Neural cell (in vitro differentiated cells): ENCODE measurements at regions not wholly inside any gene's neighbourhood (a gene's known extent, or its start where the extent isn't known, plus 50 kb on each side); places are given as distances from the start of the nearest gene placed in this dataset.
"Not testable (repeated sequence)": the region's sequence is repeated elsewhere in the genome, so short reads cannot be mapped to it uniquely, and the experiment has no call there.

Source experiments
- H2AFZ ChIP-seq: fragments of 200-600, 300-800 bp; sonication (generic), shearing (Covaris generic); 2 replicates; pipeline ENCODE4 v1.6.0; 2014; ENCODE audit warnings: low read depth, mild to moderate bottlenecking, antibody characterized with exemption, low read length, moderate library complexity
- H3F3A ChIP-seq: fragments of 200-600 bp; shearing (Covaris generic); 2 replicates; pipeline ENCODE4 v1.6.1; 2016; ENCODE audit warnings: mild to moderate bottlenecking, moderate library complexity, mixed read lengths, antibody characterized with exemption, low read length; ENCODE audit not compliant: insufficient read depth, poor library complexity, severe bottlenecking
- H3K27ac ChIP-seq: fragments of 200-600, 300-800 bp; sonication (generic), shearing (Covaris generic); 2 replicates; pipeline ENCODE4 v1.5.1; 2014; ENCODE audit warnings: mild to moderate bottlenecking, low read length, moderate library complexity
- H3K27me3 ChIP-seq: fragments of 300-800, 200-600 bp; sonication (generic), shearing (Covaris generic); 2 replicates; pipeline ENCODE4 v1.6.0; 2014; ENCODE audit warnings: mild to moderate bottlenecking, low read depth, low read length, moderate library complexity; ENCODE audit not compliant: insufficient read depth
- H3K36me3 ChIP-seq: fragments of 300-800, 200-600 bp; sonication (generic), shearing (Covaris generic); 2 replicates; pipeline ENCODE4 v1.5.1; 2014; ENCODE audit warnings: mild to moderate bottlenecking, antibody characterized with exemption, low read length, moderate library complexity; ENCODE audit not compliant: insufficient read depth
- H3K4me2 ChIP-seq: fragments of 300-800, 200-600 bp; sonication (generic), shearing (Covaris generic); 2 replicates; pipeline ENCODE4 v1.6.0; 2014; ENCODE audit warnings: mild to moderate bottlenecking, low read length
- H3K4me3 ChIP-seq: fragments of 300-800, 200-600 bp; sonication (generic), shearing (Covaris generic); 2 replicates; pipeline ENCODE4 v1.5.1; 2014; ENCODE audit warnings: mild to moderate bottlenecking, low read length, moderate library complexity
- H3K79me2 ChIP-seq: fragments of 200-600 bp; shearing (Covaris generic); replicated peaks from 2 replicates; pipeline ENCODE4 v1.6.0; 2014; ENCODE audit warnings: mild to moderate bottlenecking, low read length, moderate library complexity; ENCODE audit not compliant: insufficient read depth
- H3K9ac ChIP-seq: fragments of 300-800, 200-600 bp; sonication (generic), shearing (Covaris generic); 2 replicates; pipeline ENCODE4 v1.6.1; 2016; ENCODE audit warnings: mild to moderate bottlenecking, low read length, mixed read lengths
- H3K9me2 ChIP-seq: fragments of 200-600 bp; shearing (Covaris generic); 2 replicates; pipeline ENCODE4 v1.6.1; 2016; ENCODE audit warnings: mild to moderate bottlenecking, low read length, mixed read lengths; ENCODE audit not compliant: insufficient read depth
- H3K9me3 ChIP-seq: fragments of 200-600, 300-800 bp; sonication (generic), shearing (Covaris generic); 2 replicates; pipeline ENCODE4 v1.6.1; 2016; ENCODE audit warnings: mild to moderate bottlenecking, mixed run types, low read length, moderate library complexity, mixed read lengths
- H4K20me1 ChIP-seq: fragments of 200-600 bp; shearing (Covaris generic); 2 replicates; pipeline ENCODE4 v1.6.1; 2016; ENCODE audit warnings: mild to moderate bottlenecking, mixed run types; ENCODE audit not compliant: insufficient read depth
- CTCF ChIP-seq: fragments of 450-650 bp; IDR thresholded peaks from 2 replicates; pipeline ENCODE4 v1.5.1; 2014; ENCODE audit warnings: antibody characterized with exemption, mild to moderate bottlenecking, moderate library complexity; ENCODE audit not compliant: poor library complexity, severe bottlenecking
- EP300 ChIP-seq: fragments of 450-650 bp; conservative IDR thresholded peaks from 2 replicates; pipeline ENCODE4 v1.6.1; 2014; ENCODE audit warnings: antibody characterized with exemption, mild to moderate bottlenecking, moderate library complexity; ENCODE audit not compliant: poor library complexity, severe bottlenecking
- EZH2 ChIP-seq: fragments of 200-600, 300-800 bp; shearing (Covaris generic), sonication (generic); IDR thresholded peaks from 2 replicates; pipeline ENCODE4 v1.6.1; 2014; ENCODE audit warnings: antibody characterized with exemption, low read length, borderline replicate concordance, mild to moderate bottlenecking; ENCODE audit not compliant: insufficient read depth, poor library complexity, severe bottlenecking
- MXI1 ChIP-seq: fragments of 450-650 bp; conservative IDR thresholded peaks from 2 replicates; pipeline ENCODE4 v1.6.1; 2014; ENCODE audit warnings: antibody characterized with exemption, mild to moderate bottlenecking; ENCODE audit not compliant: poor library complexity, severe bottlenecking
- POLR2AphosphoS5 ChIP-seq: IDR thresholded peaks from 2 replicates; pipeline ENCODE4 v1.6.1; 2012
- RAD21 ChIP-seq: fragments of 450-650 bp; conservative IDR thresholded peaks from 2 replicates; pipeline ENCODE4 v1.6.1; 2014; ENCODE audit warnings: antibody characterized with exemption, mild to moderate bottlenecking, moderate library complexity
- REST ChIP-seq: IDR thresholded peaks from 2 replicates; pipeline ENCODE4 v1.6.1; 2012; ENCODE audit warnings: borderline replicate concordance
- SMC3 ChIP-seq: fragments of 450-650 bp; conservative IDR thresholded peaks from 2 replicates; pipeline ENCODE4 v1.6.1; 2014; ENCODE audit warnings: antibody characterized with exemption, mild to moderate bottlenecking, moderate library complexity; ENCODE audit not compliant: poor library complexity
- TAF1 ChIP-seq: IDR thresholded peaks from 2 replicates; pipeline ENCODE4 v1.6.1; 2012; ENCODE audit warnings: low read depth

DNA sequence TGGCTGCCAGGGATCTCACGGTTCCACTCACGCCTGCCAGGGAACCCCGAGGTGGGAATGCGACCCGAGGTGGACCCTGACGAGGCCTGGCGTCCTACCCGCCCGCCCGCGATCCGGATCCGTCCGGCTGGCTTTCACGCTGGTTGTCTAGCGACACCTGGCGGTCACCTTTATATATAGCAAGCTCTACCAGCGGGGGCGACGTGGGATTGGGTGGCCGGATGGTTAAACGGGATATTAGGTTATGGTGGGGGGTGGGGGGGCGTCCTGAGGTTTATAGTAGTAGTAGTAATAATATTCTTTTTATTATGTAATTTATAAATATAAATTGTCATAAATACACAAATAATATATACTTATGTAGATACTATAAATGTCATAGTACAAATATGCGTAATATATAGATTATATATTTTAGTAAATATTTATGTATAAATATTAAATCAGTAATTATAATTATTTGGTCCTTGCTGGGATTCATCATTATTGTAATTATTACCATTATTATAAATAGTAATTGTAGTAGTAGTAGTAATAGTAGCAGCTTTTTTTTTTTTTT, 136.9 kb downstream of the KCNJ12 start:
- Histone ChIP-seq H3K36me3 (no peaks in the 10 kb centered on the region), H2AFZ (no peak overlapping the region), H3K9ac (peak overlapping the region; percentile 20), H3K9me2 (no peaks in the 10 kb centered on the region), H4K20me1 (no peaks in the 10 kb centered on the region), H3K27me3 (peaks cover 18% of the 10 kb centered on the region), H3F3A (no peaks in the 10 kb centered on the region), H3K9me3 (no peaks in the 10 kb centered on the region), H3K4me3 (peak overlapping the region; percentile 51), H3K4me2 (no peak overlapping the region), H3K79me2 (no peaks in the 10 kb centered on the region), H3K27ac (no peak overlapping the region)
- TF ChIP-seq MXI1 = no peak
- TF ChIP-seq SMC3 = peak; percentile 78
- TF ChIP-seq CTCF = peak; percentile 75
- TF ChIP-seq POLR2AphosphoS5 = no peak
- TF ChIP-seq EZH2 = no peak
- TF ChIP-seq RAD21 = peak; percentile 79
- TF ChIP-seq REST = no peak
- no peak for TF ChIP-seq TAF1
- no peak for TF ChIP-seq EP300

- H3K9me2 ChIP-seq, H3K9ac ChIP-seq, H2AFZ ChIP-seq, H4K20me1 ChIP-seq, H3K36me3 ChIP-seq, H3K4me3 ChIP-seq, H3F3A ChIP-seq, H3K27ac ChIP-seq, H3K4me2 ChIP-seq, H3K9me3 ChIP-seq, H3K79me2 ChIP-seq: not testable (repeated sequence)
- peaks cover 18% of the 10 kb centered on the region for H3K27me3 ChIP-seq
Measured at GRCh38 chr17:21514567-21514966, 138.4 kb downstream of the KCNJ12 start.
